GM21526 (cell line): ENCODE measurements at regions not wholly inside any gene's neighbourhood (a gene's known extent, or its start where the extent isn't known, plus 50 kb on each side); places are given as distances from the start of the nearest gene placed in this dataset.

Experiments used
- ATAC-seq: cut with Tn5 transposase; IDR thresholded peaks from one replicate; pipeline ENCODE4 v1.9.1; 2021; ENCODE audit warnings: moderate library complexity; ENCODE audit not compliant: unreplicated experiment, low FRiP score

DNA sequence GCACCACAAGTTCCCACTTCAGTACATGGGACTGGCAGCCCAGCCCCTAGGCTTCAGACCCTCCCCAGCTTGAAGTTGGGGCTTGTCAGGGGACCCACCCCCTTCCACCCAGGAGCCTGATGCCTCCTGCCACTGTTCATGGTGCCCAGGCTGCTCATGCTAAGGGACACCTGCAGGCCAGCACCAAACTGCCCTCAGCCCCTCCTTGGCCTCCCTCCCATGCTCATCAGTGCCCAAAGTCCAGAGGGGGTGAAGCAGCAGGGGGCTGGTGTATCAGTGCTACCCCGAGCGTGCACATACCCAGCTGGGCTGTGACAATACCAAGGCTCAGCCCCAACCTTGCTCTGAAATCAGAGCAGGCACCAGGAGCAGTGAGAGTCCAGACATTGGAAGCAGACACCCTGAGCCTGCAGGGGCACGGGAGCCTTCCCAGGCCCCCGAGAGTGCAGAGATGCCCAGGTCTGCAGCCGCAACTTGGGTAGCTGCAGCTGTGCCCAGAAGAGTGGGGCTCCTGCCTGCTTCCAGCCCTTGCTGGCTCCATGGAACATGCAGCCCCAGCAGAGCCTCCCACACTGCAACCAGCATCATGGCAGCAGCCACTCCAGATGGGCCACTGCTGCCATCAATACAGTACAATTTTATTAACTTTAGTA lies 79.0 kb downstream of the MTERF1 start:
- ATAC-seq = no peak

- ATAC-seq = no peak
Observed at GRCh38 chr7:91811236-91811635, 69.3 kb downstream of the MTERF1 start.

DNA sequence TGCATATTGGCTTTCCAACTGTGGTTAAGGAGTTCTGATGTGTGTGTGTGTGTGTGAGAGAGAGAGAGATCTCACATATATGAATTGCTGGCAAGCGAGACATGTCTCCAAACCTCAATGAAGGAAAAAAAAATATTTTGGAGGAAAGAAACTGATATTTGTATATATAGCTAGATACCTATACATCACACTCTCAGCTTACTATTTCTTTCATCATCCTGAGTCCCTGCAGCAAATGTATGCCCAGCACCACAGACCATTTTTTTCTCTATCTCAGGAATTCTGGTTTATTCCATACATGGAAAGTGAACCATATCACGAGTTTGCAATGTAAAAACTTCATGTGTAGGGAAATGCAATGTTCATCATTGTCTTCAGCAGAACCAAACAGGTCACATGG lies 68.9 kb downstream of the MTERF1 start:
- ATAC-seq = no peak

DNA sequence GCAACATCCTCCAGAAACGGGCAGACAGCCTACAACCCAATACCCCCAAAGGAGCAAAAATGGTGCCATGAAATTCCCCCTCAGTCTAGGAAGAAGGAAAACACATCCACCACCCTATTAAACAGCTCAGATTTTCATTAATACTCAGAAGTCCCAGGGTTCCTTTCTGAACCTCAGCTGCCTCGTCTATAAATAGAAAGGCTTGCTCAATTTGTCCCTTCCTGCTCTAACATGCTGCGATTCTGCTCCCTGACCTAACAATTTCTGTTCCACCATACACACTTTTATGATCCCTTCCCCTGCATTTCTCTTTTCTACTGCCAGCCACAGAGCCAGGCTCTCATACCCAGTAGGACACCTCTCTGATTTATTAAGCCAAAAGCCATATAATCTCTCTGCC lies 68.1 kb downstream of the MTERF1 start:
- no peak for ATAC-seq

GRCh38 chr7:91814189-91814588 lies 66.3 kb downstream of the MTERF1 start:
- peak; percentile 83 for ATAC-seq
